AG08395 (cell line): ENCODE measurements at regions not wholly inside any gene's neighbourhood (a gene's known extent, or its start where the extent isn't known, plus 50 kb on each side); places are given as distances from the start of the nearest gene placed in this dataset.
"Not testable (repeated sequence)": the region's sequence is repeated elsewhere in the genome, so short reads cannot be mapped to it uniquely, and the experiment has no call there.

ENCODE experiments used
- DNase-seq: peaks from one replicate; pipeline ENCODE4 v3.0.0; 2012; ENCODE audit warnings: mixed read lengths, low spot score

- DNase-seq = no peak
These were observed 648.2 kb downstream of the SLCO4C1 start for GRCh38 chr5:101647861-101648260.

- DNase-seq = no peak
These were observed 652.3 kb downstream of the SLCO4C1 start for GRCh38 chr5:101643794-101644193.

- no peak for DNase-seq
These were observed 658.5 kb downstream of the SLCO4C1 start for GRCh38 chr5:101637599-101637998.

- DNase-seq = not testable (repeated sequence)
These were observed 668.3 kb downstream of the SLCO4C1 start for GRCh38 chr5:101627770-101628169.

GRCh38 chr5:101626572-101626971 lies 669.5 kb downstream of the SLCO4C1 start:
- DNase-seq = no peak

- no peak for DNase-seq
These were observed 685.0 kb downstream of the SLCO4C1 start for GRCh38 chr5:101611039-101611438.

GRCh38 chr5:101608322-101608721 lies 687.8 kb downstream of the SLCO4C1 start:
- no peak for DNase-seq

- DNase-seq = no peak
These were observed 690.4 kb downstream of the SLCO4C1 start for GRCh38 chr5:101605700-101606099.

- DNase-seq = no peak
These were observed 695.5 kb downstream of the SLCO4C1 start for GRCh38 chr5:101600614-101601013.

- no peak for DNase-seq
These were observed 687.3 kb upstream of the ST8SIA4 start for GRCh38 chr5:101590384-101590783.

- DNase-seq = no peak
These were observed 682.3 kb upstream of the ST8SIA4 start for GRCh38 chr5:101585366-101585765.

- DNase-seq = no peak
These were observed 677.5 kb upstream of the ST8SIA4 start for GRCh38 chr5:101580591-101580990.

- DNase-seq = no peak
These were observed 670.9 kb upstream of the ST8SIA4 start for GRCh38 chr5:101574017-101574416.

GRCh38 chr5:101561018-101561417 lies 657.9 kb upstream of the ST8SIA4 start:
- no peak for DNase-seq

GRCh38 chr5:101543780-101544179 lies 640.7 kb upstream of the ST8SIA4 start:
- no peak for DNase-seq

GRCh38 chr5:101539315-101539714 lies 636.2 kb upstream of the ST8SIA4 start:
- DNase-seq = no peak

GRCh38 chr5:101535626-101536025 lies 632.5 kb upstream of the ST8SIA4 start:
- no peak for DNase-seq

GRCh38 chr5:101534491-101535110 lies 631.5 kb upstream of the ST8SIA4 start:
- no peak for DNase-seq

GRCh38 chr5:101532430-101532829 lies 629.3 kb upstream of the ST8SIA4 start:
- DNase-seq = no peak

GRCh38 chr5:101531026-101531425 lies 627.9 kb upstream of the ST8SIA4 start:
- DNase-seq = no peak

GRCh38 chr5:101529094-101529493 lies 626.0 kb upstream of the ST8SIA4 start:
- DNase-seq = not testable (repeated sequence)

GRCh38 chr5:101520417-101520816 lies 617.3 kb upstream of the ST8SIA4 start:
- no peak for DNase-seq

GRCh38 chr5:101517795-101518194 lies 614.7 kb upstream of the ST8SIA4 start:
- no peak for DNase-seq

- no peak for DNase-seq
These were observed 612.6 kb upstream of the ST8SIA4 start for GRCh38 chr5:101515721-101516120.
